ENCODE measurements at regions not wholly inside any gene's neighbourhood (a gene's known extent, or its start where the extent isn't known, plus 50 kb on each side); places are given as distances from the start of the nearest gene placed in this dataset.

- TF ChIP-seq CTCF (conservative IDR thresholded peaks at IDR 0.05; ENCODE audit: low read depth, low read length): no peak
- no peak overlapping the region for H3K4me3 ChIP-seq (ENCODE audit: low read length)
- no peak for DNase-seq (ENCODE audit: low read depth)
Observed at GRCh38 chr12:46491548-46491947, 119.0 kb upstream of the SLC38A2 start.

- H3K4me3 ChIP-seq (ENCODE audit: low read length): no peak overlapping the region
- no peak for TF ChIP-seq CTCF (conservative IDR thresholded peaks at IDR 0.05; ENCODE audit: low read depth, low read length)
- no peak for DNase-seq (ENCODE audit: low read depth)
Observed at GRCh38 chr12:46490635-46491034, 118.1 kb upstream of the SLC38A2 start.

GRCh38 chr12:46489951-46490388 lies 117.4 kb upstream of the SLC38A2 start:
- no peak for DNase-seq (ENCODE audit: low read depth)
- TF ChIP-seq CTCF (conservative IDR thresholded peaks at IDR 0.05; ENCODE audit: low read depth, low read length): no peak
- H3K4me3 ChIP-seq (ENCODE audit: low read length): no peak overlapping the region

GRCh38 chr12:46487567-46488131 lies 115.1 kb upstream of the SLC38A2 start:
- no peak for DNase-seq (ENCODE audit: low read depth)
- H3K4me3 ChIP-seq (ENCODE audit: low read length): no peak overlapping the region
- TF ChIP-seq CTCF (conservative IDR thresholded peaks at IDR 0.05; ENCODE audit: low read depth, low read length): no peak

- no peak for TF ChIP-seq CTCF (conservative IDR thresholded peaks at IDR 0.05; ENCODE audit: low read depth, low read length)
- DNase-seq (ENCODE audit: low read depth): no peak
Observed at GRCh38 chr12:46486588-46486987, 114.0 kb upstream of the SLC38A2 start.

GRCh38 chr12:46485853-46486252 lies 113.3 kb upstream of the SLC38A2 start:
- TF ChIP-seq CTCF (conservative IDR thresholded peaks at IDR 0.05; ENCODE audit: low read depth, low read length): no peak
- no peak for DNase-seq (ENCODE audit: low read depth)
- no peak overlapping the region for H3K4me3 ChIP-seq (ENCODE audit: low read length)

More at GRCh38 chr12:46486588-46486987, 114.0 kb upstream of the SLC38A2 start:
- H3K4me3 ChIP-seq (ENCODE audit: low read length): no peak overlapping the region

- TF ChIP-seq CTCF (conservative IDR thresholded peaks at IDR 0.05; ENCODE audit: low read depth, low read length): no peak
- H3K4me3 ChIP-seq (ENCODE audit: low read length): no peak overlapping the region
- no peak for DNase-seq (ENCODE audit: low read depth)
Observed at GRCh38 chr12:46484396-46485061, 112.0 kb upstream of the SLC38A2 start.
